B cell (primary cell): ENCODE measurements at regions not wholly inside any gene's neighbourhood (a gene's known extent, or its start where the extent isn't known, plus 50 kb on each side); places are given as distances from the start of the nearest gene placed in this dataset.

Experiments used
- ATAC-seq: fragments of 200-7000 bp; cut with Tn5 transposase; one replicate; pipeline ENCODE4 v1.10.0; 2021; ENCODE audit warnings: low read depth, mild to moderate bottlenecking, moderate number of reproducible peaks, moderate library complexity
- CTCF ChIA-PET: fragments of 350-600 bp; sonication (Branson Sonifier 250); formaldehyde crosslinking; loops from one replicate; lab custom pipeline; 2021; ENCODE audit warnings: antibody characterized with exemption, inconsistent platforms; lab: Charles Lee
- POLR2A ChIA-PET: fragments of 350-600 bp; sonication (Branson Sonifier 250); formaldehyde crosslinking; loops from one replicate; lab custom pipeline; 2021; ENCODE audit warnings: antibody characterized with exemption; lab: Charles Lee
- DNase-seq: peaks from one replicate; pipeline ENCODE4 v3.0.0; 2013
- H2AFZ ChIP-seq: 2 replicates; pipeline ENCODE4 v1.6.1; 2012; ENCODE audit warnings: mild to moderate bottlenecking, low read depth, low read length; ENCODE audit not compliant: insufficient read depth, poor library complexity, severe bottlenecking
- H3K27ac ChIP-seq, 2 donors: 1 replicate in 1 of 2; 2 replicates in 1 of 2; pipeline ENCODE4 v1.5.1; 2012 to 2013; ENCODE audit warnings: low read length in 2 of 2, mild to moderate bottlenecking in 2 of 2, moderate library complexity in 1 of 2
- H3K27me3 ChIP-seq, 4 experiments: fragments of 200-600 bp in 1 of 4; sonication (generic) in 1 of 4; replicated peaks in 1 of 4; 1 replicate in 2 of 4; 2 replicates in 2 of 4; pipeline versions ENCODE4 v1.6.1 to v1.7.0; 2013 to 2016; ENCODE audit warnings: low read length in 3 of 4, mild to moderate bottlenecking in 2 of 4, mixed read lengths in 1 of 4, moderate library complexity in 1 of 4; ENCODE audit not compliant: insufficient read depth in 4 of 4, control insufficient read depth in 3 of 4; ENCODE audit errors: control extremely low read depth in 1 of 4
- H3K36me3 ChIP-seq, 2 experiments: replicated peaks in 1 of 2; 1 replicate in 1 of 2; 2 replicates in 1 of 2; pipeline versions ENCODE4 v1.6.1 to v1.7.1; 2013; ENCODE audit warnings: low read length in 1 of 2; ENCODE audit not compliant: insufficient read depth in 2 of 2, control insufficient read depth in 1 of 2; ENCODE audit errors: control extremely low read depth in 1 of 2, extremely low read depth in 1 of 2
- H3K4me1 ChIP-seq, 2 donors: fragments of 200-600 bp in 1 of 2; sonication (generic) in 1 of 2; 1 replicate in 1 of 2; 2 replicates in 1 of 2; pipeline versions ENCODE4 v1.5.1 to v1.6.1; 2013 to 2017; ENCODE audit warnings: low read length in 2 of 2; ENCODE audit not compliant: control insufficient read depth in 2 of 2, insufficient read depth in 2 of 2
- H3K4me2 ChIP-seq: replicated peaks from 2 replicates; pipeline ENCODE3; 2012; ENCODE audit warnings: mild to moderate bottlenecking, low read depth, low read length; ENCODE audit not compliant: poor library complexity, severe bottlenecking
- H3K4me3 ChIP-seq, 5 experiments: fragments of 200-600 bp in 1 of 5; sonication (generic) in 1 of 5; 1 replicate in 3 of 5; 2 replicates in 2 of 5; pipeline versions ENCODE4 v1.5.1 to v1.7.0; 2011 to 2016; ENCODE audit warnings: low read length in 4 of 5, mild to moderate bottlenecking in 4 of 5, low read depth in 2 of 5, control low read depth in 1 of 5, moderate library complexity in 1 of 5; ENCODE audit not compliant: insufficient read depth in 1 of 5; ENCODE audit errors: control extremely low read depth in 1 of 5, extremely low read depth in 1 of 5
- H3K79me2 ChIP-seq: fragments of 200-600 bp; sonication (generic); one replicate; pipeline ENCODE4 v1.6.0; 2016; ENCODE audit warnings: low read length; ENCODE audit not compliant: control insufficient read depth, insufficient read depth
- H3K9ac ChIP-seq: fragments of 200-600 bp; sonication (generic); 2 replicates; pipeline ENCODE4 v1.6.1; 2017; ENCODE audit warnings: mild to moderate bottlenecking, low read length, moderate library complexity
- H3K9me3 ChIP-seq, 3 donors: one replicate each; pipeline versions ENCODE4 v1.6.1 to v1.7.1; 2013; ENCODE audit warnings: low read length in 2 of 3; ENCODE audit not compliant: control insufficient read depth in 2 of 3, insufficient read depth in 1 of 3; ENCODE audit errors: control extremely low read depth in 1 of 3
- H4K20me1 ChIP-seq: 2 replicates; pipeline ENCODE4 v1.6.0; 2012; ENCODE audit warnings: mild to moderate bottlenecking, low read length; ENCODE audit not compliant: insufficient read depth, control insufficient read depth, poor library complexity, severe bottlenecking
- H3K27ac Mint-ChIP-seq: one replicate; pipeline ENCODE4 v1.8.0; 2021; ENCODE audit warnings: mixed read lengths
- H3K27me3 Mint-ChIP-seq: one replicate; pipeline ENCODE4 v1.8.0; 2021; ENCODE audit warnings: mixed read lengths
- H3K4me1 Mint-ChIP-seq: one replicate; pipeline ENCODE4 v1.8.0; 2021; ENCODE audit warnings: mixed read lengths
- H3K4me3 Mint-ChIP-seq: one replicate; pipeline ENCODE4 v1.8.0; 2021; ENCODE audit warnings: mixed read lengths
- H3K9me3 Mint-ChIP-seq: one replicate; pipeline ENCODE4 v1.8.0; 2022; ENCODE audit warnings: mixed read lengths; ENCODE audit not compliant: insufficient read depth
- EZH2 ChIP-seq: IDR thresholded peaks from 2 replicates; pipeline ENCODE4 v1.6.1; 2012; ENCODE audit warnings: borderline replicate concordance, low read depth, mild to moderate bottlenecking, moderate library complexity, low read length; ENCODE audit not compliant: insufficient read depth, poor library complexity, severe bottlenecking
- WGBS: methylation state at CpG from one replicate; pipeline ENCODE4 v1.1.5; 2013; ENCODE audit warnings: missing lambda C conversion rate; ENCODE audit not compliant: insufficient coverage; 5-methylcytosine and 5-hydroxymethylcytosine counted together
- intact Hi-C: fragments of 100-400 bp; cut with micrococcal nuclease; formaldehyde crosslinking; loops from one replicate; pipeline ENCODE4 v1.10.0; 2022
- TF ChIP-seq, protein P1 (sequence below): fragments of 200-600 bp; IDR thresholded peaks from one replicate; pipeline ENCODE4 v1.8.0; 2022; ENCODE audit warnings: antibody characterized with exemption, mild to moderate bottlenecking

- ATAC-seq (no peak), DNase-seq (no peak)
- ChIA-PET CTCF (no interaction called here), POLR2A (no interaction called here)
- Mint-ChIP-seq H3K27me3 (no peaks in the 10 kb centered on the region), H3K27ac (no peak overlapping the region), H3K9me3 (no peaks in the 10 kb centered on the region), H3K4me1 (no peaks in the 10 kb centered on the region), H3K4me3 (no peak overlapping the region)
- Histone ChIP-seq H3K4me1 (no peaks in the 10 kb centered on the region), H3K27me3 (no peaks in the 10 kb centered on the region), H3K36me3 (no peaks in the 10 kb centered on the region), H3K79me2 (no peaks in the 10 kb centered on the region), H3K4me2 (no peak overlapping the region), H3K27ac (no peak overlapping the region), H3K9ac (no peak overlapping the region), H3K4me3 (no peak overlapping the region), H4K20me1 (no peaks in the 10 kb centered on the region), H3K9me3 (no peaks in the 10 kb centered on the region), H2AFZ (no peak overlapping the region)
- intact Hi-C loops = no loop called here
- TF ChIP-seq EZH2 = no peak
- TF ChIP-seq, protein P1, sequence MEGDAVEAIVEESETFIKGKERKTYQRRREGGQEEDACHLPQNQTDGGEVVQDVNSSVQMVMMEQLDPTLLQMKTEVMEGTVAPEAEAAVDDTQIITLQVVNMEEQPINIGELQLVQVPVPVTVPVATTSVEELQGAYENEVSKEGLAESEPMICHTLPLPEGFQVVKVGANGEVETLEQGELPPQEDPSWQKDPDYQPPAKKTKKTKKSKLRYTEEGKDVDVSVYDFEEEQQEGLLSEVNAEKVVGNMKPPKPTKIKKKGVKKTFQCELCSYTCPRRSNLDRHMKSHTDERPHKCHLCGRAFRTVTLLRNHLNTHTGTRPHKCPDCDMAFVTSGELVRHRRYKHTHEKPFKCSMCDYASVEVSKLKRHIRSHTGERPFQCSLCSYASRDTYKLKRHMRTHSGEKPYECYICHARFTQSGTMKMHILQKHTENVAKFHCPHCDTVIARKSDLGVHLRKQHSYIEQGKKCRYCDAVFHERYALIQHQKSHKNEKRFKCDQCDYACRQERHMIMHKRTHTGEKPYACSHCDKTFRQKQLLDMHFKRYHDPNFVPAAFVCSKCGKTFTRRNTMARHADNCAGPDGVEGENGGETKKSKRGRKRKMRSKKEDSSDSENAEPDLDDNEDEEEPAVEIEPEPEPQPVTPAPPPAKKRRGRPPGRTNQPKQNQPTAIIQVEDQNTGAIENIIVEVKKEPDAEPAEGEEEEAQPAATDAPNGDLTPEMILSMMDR = no peak
Observed at GRCh38 chr4:45647823-45648222, 476.0 kb downstream of the GABRG1 start.

DNA sequence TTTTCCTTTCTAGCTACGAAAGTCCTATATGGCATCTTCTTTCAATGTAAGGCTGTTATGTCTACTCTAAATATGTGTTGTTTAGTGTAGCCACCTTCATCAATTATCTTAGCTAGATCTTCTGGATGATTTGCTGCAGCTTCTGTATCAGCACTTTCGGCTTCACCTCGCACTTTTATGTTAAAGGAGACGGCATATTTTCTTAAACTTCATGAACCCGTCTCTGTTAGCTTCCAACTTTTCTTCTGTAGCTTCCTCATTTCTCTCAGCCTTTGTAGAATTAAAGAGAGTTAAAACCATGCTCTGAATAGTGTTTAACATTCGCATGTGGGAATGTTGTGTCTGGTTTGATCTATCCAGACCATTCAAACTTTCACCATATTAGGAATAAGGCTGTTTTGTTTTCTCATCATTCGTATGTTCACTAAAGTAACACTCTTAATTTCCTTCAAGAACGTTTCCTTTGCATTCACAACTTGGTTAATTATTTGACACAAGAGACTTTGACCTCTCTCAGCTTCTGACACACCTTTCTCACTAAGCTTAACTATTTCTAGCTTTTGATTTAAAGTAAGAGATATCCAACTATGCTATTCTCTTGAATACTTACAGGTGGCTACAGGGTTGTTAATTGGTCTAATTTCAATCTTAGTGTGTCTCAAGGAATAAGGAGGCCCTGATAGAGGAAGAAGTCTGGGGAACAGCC lies 476.8 kb downstream of the GABRG1 start:
- no peak overlapping the region for H3K9ac ChIP-seq
- WGBS = no CpG with 5 or more reads among the region's 8 CpGs
- POLR2A ChIA-PET = no interaction called here
- H3K27ac Mint-ChIP-seq = no peak overlapping the region
- DNase-seq (no peak), ATAC-seq (no peak)
- no peaks in the 10 kb centered on the region for H3K36me3 ChIP-seq
- H2AFZ ChIP-seq = no peak overlapping the region
- no peak overlapping the region for H3K4me3 ChIP-seq
- H3K9me3 Mint-ChIP-seq = no peaks in the 10 kb centered on the region
- no peaks in the 10 kb centered on the region for H3K4me1 Mint-ChIP-seq
- CTCF ChIA-PET = no interaction called here
- no peak overlapping the region for H3K4me3 Mint-ChIP-seq
- H3K27me3 ChIP-seq = no peaks in the 10 kb centered on the region
- no peaks in the 10 kb centered on the region for H4K20me1 ChIP-seq
- H3K27me3 Mint-ChIP-seq = no peaks in the 10 kb centered on the region
- no peaks in the 10 kb centered on the region for H3K4me1 ChIP-seq
- intact Hi-C loops = no loop called here
- no peak overlapping the region for H3K27ac ChIP-seq
- H3K79me2 ChIP-seq = no peaks in the 10 kb centered on the region
- no peaks in the 10 kb centered on the region for H3K9me3 ChIP-seq
- no peak overlapping the region for H3K4me2 ChIP-seq
- TF ChIP-seq, protein P1 = no peak
- TF ChIP-seq EZH2 = no peak
